ENCODE measurements at regions not wholly inside any gene's neighbourhood (a gene's known extent, or its start where the extent isn't known, plus 50 kb on each side); places are given as distances from the start of the nearest gene placed in this dataset.

DNA sequence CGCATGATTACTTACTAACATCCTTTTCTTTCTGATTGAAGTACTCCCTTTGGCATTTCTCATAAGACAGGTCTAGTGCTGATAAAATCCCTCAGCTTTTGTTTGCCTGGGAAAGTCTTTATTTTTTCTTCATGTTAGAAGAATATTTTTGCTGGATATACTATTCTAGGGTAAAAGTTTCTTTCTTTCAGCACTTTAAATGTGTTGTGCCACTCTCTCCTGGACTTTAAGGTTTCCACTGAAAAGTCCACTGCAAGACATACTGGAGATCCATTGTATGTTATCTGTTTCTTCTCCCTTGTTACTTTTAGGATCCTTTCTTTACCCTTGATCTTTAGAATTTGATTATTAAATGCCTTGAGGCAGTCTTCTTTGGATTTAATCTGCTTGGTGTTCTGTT lies 796.7 kb downstream of the UQCRFS1 start:
- Histone ChIP-seq H3K4me3 (ENCODE audit: insufficient read depth, low read length) (no peak overlapping the region), H3K27ac (ENCODE audit: low read depth, low read length) (no peak overlapping the region), H3K4me2 (ENCODE audit: insufficient read depth, low read length) (no peak overlapping the region), H3K4me1 (ENCODE audit: insufficient read depth, low read length) (no peaks in the 10 kb centered on the region), H3K79me2 (ENCODE audit: insufficient read depth, low read length) (no peaks in the 10 kb centered on the region), H3K27me3 (ENCODE audit: insufficient read depth, low read length) (no peaks in the 10 kb centered on the region), H3K36me3 (ENCODE audit: insufficient read depth, low read length) (no peaks in the 10 kb centered on the region), H2AFZ (ENCODE audit: low read length) (no peak overlapping the region), H4K20me1 (ENCODE audit: insufficient read depth, low read length) (no peaks in the 10 kb centered on the region), H3K9me3 (ENCODE audit: low read depth, low read length) (peaks cover 3% of the 10 kb centered on the region)
- no peak for DNase-seq (ENCODE audit: insufficient read length, low spot score, missing footprints)
- TF ChIP-seq, protein P1, sequence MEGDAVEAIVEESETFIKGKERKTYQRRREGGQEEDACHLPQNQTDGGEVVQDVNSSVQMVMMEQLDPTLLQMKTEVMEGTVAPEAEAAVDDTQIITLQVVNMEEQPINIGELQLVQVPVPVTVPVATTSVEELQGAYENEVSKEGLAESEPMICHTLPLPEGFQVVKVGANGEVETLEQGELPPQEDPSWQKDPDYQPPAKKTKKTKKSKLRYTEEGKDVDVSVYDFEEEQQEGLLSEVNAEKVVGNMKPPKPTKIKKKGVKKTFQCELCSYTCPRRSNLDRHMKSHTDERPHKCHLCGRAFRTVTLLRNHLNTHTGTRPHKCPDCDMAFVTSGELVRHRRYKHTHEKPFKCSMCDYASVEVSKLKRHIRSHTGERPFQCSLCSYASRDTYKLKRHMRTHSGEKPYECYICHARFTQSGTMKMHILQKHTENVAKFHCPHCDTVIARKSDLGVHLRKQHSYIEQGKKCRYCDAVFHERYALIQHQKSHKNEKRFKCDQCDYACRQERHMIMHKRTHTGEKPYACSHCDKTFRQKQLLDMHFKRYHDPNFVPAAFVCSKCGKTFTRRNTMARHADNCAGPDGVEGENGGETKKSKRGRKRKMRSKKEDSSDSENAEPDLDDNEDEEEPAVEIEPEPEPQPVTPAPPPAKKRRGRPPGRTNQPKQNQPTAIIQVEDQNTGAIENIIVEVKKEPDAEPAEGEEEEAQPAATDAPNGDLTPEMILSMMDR (IDR thresholded peaks at IDR 0.05; ENCODE audit: extremely low read depth, low read depth, low read length): no peak

- Histone ChIP-seq H3K4me3 (ENCODE audit: insufficient read depth, low read length) (no peak overlapping the region), H3K36me3 (ENCODE audit: insufficient read depth, low read length) (no peaks in the 10 kb centered on the region), H3K9me3 (ENCODE audit: low read depth, low read length) (no peaks in the 10 kb centered on the region)
Measured at GRCh38 chr19:28414748-28415147, 798.2 kb downstream of the UQCRFS1 start.

DNA sequence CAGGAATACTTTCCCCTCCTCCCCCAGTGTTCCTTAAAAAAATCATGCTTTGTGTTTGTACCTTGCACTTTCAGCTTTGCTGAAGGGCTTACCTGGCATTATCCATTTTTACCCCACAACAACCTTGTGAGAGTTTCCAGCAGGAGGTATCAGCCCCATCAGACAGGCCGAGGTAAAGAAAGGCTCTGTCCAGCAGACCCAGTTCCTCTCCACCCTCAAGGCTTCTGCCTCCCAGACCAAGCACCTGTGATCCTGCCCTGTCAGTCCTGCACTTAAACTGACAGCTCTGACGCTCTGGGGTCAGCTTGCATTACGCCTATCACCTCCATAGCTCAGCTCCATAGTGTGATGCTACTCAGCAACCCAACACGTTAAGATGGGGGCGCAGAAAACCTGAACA lies 803.1 kb downstream of the UQCRFS1 start:
- TF ChIP-seq, protein P1 (IDR thresholded peaks at IDR 0.05; ENCODE audit: extremely low read depth, low read depth, low read length): no peak
- no peak for DNase-seq (ENCODE audit: insufficient read length, low spot score, missing footprints)
- H4K20me1 ChIP-seq (ENCODE audit: insufficient read depth, low read length): no peaks in the 10 kb centered on the region
- H2AFZ ChIP-seq (ENCODE audit: low read length): no peak overlapping the region
- no peak overlapping the region for H3K4me3 ChIP-seq (ENCODE audit: insufficient read depth, low read length)
- H3K4me2 ChIP-seq (ENCODE audit: insufficient read depth, low read length): no peak overlapping the region
- H3K79me2 ChIP-seq (ENCODE audit: insufficient read depth, low read length): no peaks in the 10 kb centered on the region
- no peaks in the 10 kb centered on the region for H3K9me3 ChIP-seq (ENCODE audit: low read depth, low read length)
- H3K27ac ChIP-seq (ENCODE audit: low read depth, low read length): no peak overlapping the region
- H3K4me1 ChIP-seq (ENCODE audit: insufficient read depth, low read length): no peaks in the 10 kb centered on the region
- no peaks in the 10 kb centered on the region for H3K27me3 ChIP-seq (ENCODE audit: insufficient read depth, low read length)
- H3K36me3 ChIP-seq (ENCODE audit: insufficient read depth, low read length): no peaks in the 10 kb centered on the region

More at GRCh38 chr19:28414748-28415147, 798.2 kb downstream of the UQCRFS1 start:
- DNase-seq (ENCODE audit: insufficient read length, low spot score, missing footprints): no peak
- Histone ChIP-seq H3K4me2 (ENCODE audit: insufficient read depth, low read length) (no peak overlapping the region), H2AFZ (ENCODE audit: low read length) (no peak overlapping the region), H3K4me1 (ENCODE audit: insufficient read depth, low read length) (no peaks in the 10 kb centered on the region), H3K27ac (ENCODE audit: low read depth, low read length) (no peak overlapping the region), H3K79me2 (ENCODE audit: insufficient read depth, low read length) (no peaks in the 10 kb centered on the region), H4K20me1 (ENCODE audit: insufficient read depth, low read length) (no peaks in the 10 kb centered on the region), H3K27me3 (ENCODE audit: insufficient read depth, low read length) (no peaks in the 10 kb centered on the region)
- TF ChIP-seq, protein P1 (IDR thresholded peaks at IDR 0.05; ENCODE audit: extremely low read depth, low read depth, low read length): no peak

- Histone ChIP-seq H3K79me2 (ENCODE audit: insufficient read depth, low read length) (no peaks in the 10 kb centered on the region), H3K4me1 (ENCODE audit: insufficient read depth, low read length) (no peaks in the 10 kb centered on the region), H3K27ac (ENCODE audit: low read depth, low read length) (no peak overlapping the region), H3K9me3 (ENCODE audit: low read depth, low read length) (no peaks in the 10 kb centered on the region), H3K4me2 (ENCODE audit: insufficient read depth, low read length) (no peak overlapping the region), H2AFZ (ENCODE audit: low read length) (no peak overlapping the region), H3K27me3 (ENCODE audit: insufficient read depth, low read length) (no peaks in the 10 kb centered on the region), H3K4me3 (ENCODE audit: insufficient read depth, low read length) (no peak overlapping the region), H3K36me3 (ENCODE audit: insufficient read depth, low read length) (no peaks in the 10 kb centered on the region), H4K20me1 (ENCODE audit: insufficient read depth, low read length) (no peaks in the 10 kb centered on the region)
- no peak for DNase-seq (ENCODE audit: insufficient read length, low spot score, missing footprints)
- TF ChIP-seq, protein P1 (IDR thresholded peaks at IDR 0.05; ENCODE audit: extremely low read depth, low read depth, low read length): no peak
Measured at GRCh38 chr19:28406966-28407365, 806.0 kb downstream of the UQCRFS1 start.

Measured in osteoblast (primary cell).